Tibial artery (tissue), 4 donors: ENCODE measurements at regions not wholly inside any gene's neighbourhood (a gene's known extent, or its start where the extent isn't known, plus 50 kb on each side); places are given as distances from the start of the nearest gene placed in this dataset.

Experiments used
- DNase-seq, 2 donors: peaks; one replicate each; pipeline ENCODE4 v3.0.0-alpha.2; 2019
- H3K27ac ChIP-seq, 2 donors: fragments of 200-600 bp; sonication (generic) in 1 of 2; 1 replicate in 1 of 2; 2 replicates in 1 of 2; pipeline ENCODE4 v1.5.1; 2018 to 2019; ENCODE audit warnings: mild to moderate bottlenecking in 1 of 2
- H3K27me3 ChIP-seq, 2 donors: fragments of 200-600 bp; sonication (generic) in 1 of 2; one replicate each; pipeline versions ENCODE4 v1.5.1 to v1.6.0; 2016 to 2019
- H3K36me3 ChIP-seq, 3 donors: fragments of 200-600 bp; sonication (generic) in 2 of 3; one replicate each; pipeline ENCODE4 v1.5.1; 2016 to 2019; ENCODE audit warnings: mild to moderate bottlenecking in 2 of 3
- H3K4me1 ChIP-seq, 4 donors: fragments of 200-600 bp; sonication (generic) in 2 of 4; 1 replicate in 3 of 4; 2 replicates in 1 of 4; pipeline ENCODE4 v1.5.1; 2016 to 2019
- H3K4me3 ChIP-seq, 2 donors: fragments of 200-600 bp; sonication (generic) in 1 of 2; 1 replicate in 1 of 2; 2 replicates in 1 of 2; pipeline ENCODE4 v1.5.1; 2018 to 2019; ENCODE audit warnings: mild to moderate bottlenecking in 2 of 2
- H3K9me3 ChIP-seq, 3 donors: fragments of 200-600 bp; sonication (generic) in 1 of 3; one replicate each; pipeline ENCODE4 v1.5.1; 2016 to 2019
- intact Hi-C: fragments of 100-400 bp; cut with DNase I; formaldehyde crosslinking; loops from one replicate; pipeline ENCODE4 v1.15.0; 2023; ENCODE audit warnings: low total_unique reads
- TF ChIP-seq, protein P1 (sequence below), 2 experiments: fragments of 200-600 bp in 1 of 2; fragments of 450-650 bp in 1 of 2; IDR thresholded peaks; one replicate each; pipeline ENCODE4 v1.5.1; 2017 to 2019; ENCODE audit warnings: antibody characterized with exemption in 2 of 2, mild to moderate bottlenecking in 1 of 2, moderate library complexity in 1 of 2

DNA sequence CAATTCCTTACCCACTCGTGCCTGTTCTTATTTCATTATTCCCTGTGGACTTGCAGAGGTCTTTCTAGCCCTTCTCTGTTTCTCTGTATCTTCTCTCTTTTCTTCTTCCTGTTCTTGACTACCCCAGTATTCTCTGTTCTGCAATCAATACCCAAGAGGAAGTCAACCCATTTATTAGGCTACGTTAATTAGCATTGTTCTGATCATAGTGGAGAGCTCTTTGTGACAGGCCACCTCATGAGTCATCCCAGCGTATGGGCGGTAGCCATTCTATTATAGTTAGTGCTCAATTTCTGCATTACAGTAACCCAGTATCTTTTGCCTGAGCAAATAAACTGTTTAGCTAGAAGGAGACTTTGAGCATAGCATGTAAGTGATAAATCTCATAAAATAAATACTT, 259.5 kb upstream of the GRM7 start:
- H3K4me3 ChIP-seq, result no peak overlapping the region
- TF ChIP-seq, protein P1, sequence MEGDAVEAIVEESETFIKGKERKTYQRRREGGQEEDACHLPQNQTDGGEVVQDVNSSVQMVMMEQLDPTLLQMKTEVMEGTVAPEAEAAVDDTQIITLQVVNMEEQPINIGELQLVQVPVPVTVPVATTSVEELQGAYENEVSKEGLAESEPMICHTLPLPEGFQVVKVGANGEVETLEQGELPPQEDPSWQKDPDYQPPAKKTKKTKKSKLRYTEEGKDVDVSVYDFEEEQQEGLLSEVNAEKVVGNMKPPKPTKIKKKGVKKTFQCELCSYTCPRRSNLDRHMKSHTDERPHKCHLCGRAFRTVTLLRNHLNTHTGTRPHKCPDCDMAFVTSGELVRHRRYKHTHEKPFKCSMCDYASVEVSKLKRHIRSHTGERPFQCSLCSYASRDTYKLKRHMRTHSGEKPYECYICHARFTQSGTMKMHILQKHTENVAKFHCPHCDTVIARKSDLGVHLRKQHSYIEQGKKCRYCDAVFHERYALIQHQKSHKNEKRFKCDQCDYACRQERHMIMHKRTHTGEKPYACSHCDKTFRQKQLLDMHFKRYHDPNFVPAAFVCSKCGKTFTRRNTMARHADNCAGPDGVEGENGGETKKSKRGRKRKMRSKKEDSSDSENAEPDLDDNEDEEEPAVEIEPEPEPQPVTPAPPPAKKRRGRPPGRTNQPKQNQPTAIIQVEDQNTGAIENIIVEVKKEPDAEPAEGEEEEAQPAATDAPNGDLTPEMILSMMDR (IDR thresholded peaks at IDR 0.05), result no peak
- intact Hi-C loops, result no loop called here
- DNase-seq, result no peak
- no peaks in the 10 kb centered on the region for H3K27me3 ChIP-seq
- no peak overlapping the region for H3K27ac ChIP-seq
- H3K36me3 ChIP-seq, result no peaks in the 10 kb centered on the region
- H3K9me3 ChIP-seq, result no peaks in the 10 kb centered on the region
- no peaks in the 10 kb centered on the region for H3K4me1 ChIP-seq

DNA sequence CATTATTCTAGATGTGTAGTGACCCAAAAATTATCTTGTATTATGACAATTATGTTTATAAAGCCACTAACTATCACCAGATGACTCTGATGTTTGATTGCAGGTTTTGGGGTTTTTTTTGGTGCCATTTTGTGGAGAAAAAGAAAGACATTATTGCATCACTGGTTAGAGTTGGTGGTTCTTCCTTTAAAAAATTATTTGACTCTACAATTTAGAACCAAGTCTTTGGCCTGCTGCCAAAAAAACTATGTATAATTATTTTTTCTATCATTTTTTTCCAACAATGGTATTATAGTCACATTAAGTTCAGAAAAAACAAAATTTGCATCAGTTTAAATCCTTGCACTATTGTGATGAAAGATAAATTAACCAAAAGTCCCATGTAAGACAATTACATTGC, 258.6 kb upstream of the GRM7 start:
- H3K4me3 ChIP-seq, result no peak overlapping the region
- H3K4me1 ChIP-seq, result no peaks in the 10 kb centered on the region
- TF ChIP-seq, protein P1 (IDR thresholded peaks at IDR 0.05), result no peak
- no peaks in the 10 kb centered on the region for H3K9me3 ChIP-seq
- no peaks in the 10 kb centered on the region for H3K36me3 ChIP-seq
- no peak for DNase-seq
- H3K27ac ChIP-seq, result no peak overlapping the region
- intact Hi-C loops, result no loop called here
- no peaks in the 10 kb centered on the region for H3K27me3 ChIP-seq

DNA sequence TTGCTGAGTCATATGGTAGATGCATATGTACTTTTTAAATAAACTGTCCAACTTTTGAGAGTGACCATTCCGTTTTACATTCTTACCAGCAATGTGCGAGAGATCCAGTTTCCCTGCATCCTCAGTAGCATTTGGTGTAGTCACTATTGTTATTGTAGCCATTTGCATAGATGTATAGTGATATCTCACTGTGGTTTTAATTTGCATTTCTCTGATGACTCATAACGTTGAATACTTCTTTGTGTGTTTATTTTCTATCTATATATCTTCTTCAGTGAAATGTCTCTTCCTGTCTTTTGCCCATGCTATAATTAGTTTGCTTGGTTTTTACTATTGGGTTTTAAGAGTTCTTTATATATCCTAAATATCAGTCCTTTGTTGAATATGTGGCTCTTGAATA, 255.7 kb upstream of the GRM7 start:
- DNase-seq, result no peak
- H3K27me3 ChIP-seq, result no peaks in the 10 kb centered on the region
- TF ChIP-seq, protein P1 (IDR thresholded peaks at IDR 0.05), result no peak
- H3K4me1 ChIP-seq, result no peaks in the 10 kb centered on the region
- H3K9me3 ChIP-seq, result no peaks in the 10 kb centered on the region
- no peak overlapping the region for H3K27ac ChIP-seq
- intact Hi-C loops, result no loop called here
- no peak overlapping the region for H3K4me3 ChIP-seq
- H3K36me3 ChIP-seq, result no peaks in the 10 kb centered on the region

DNA sequence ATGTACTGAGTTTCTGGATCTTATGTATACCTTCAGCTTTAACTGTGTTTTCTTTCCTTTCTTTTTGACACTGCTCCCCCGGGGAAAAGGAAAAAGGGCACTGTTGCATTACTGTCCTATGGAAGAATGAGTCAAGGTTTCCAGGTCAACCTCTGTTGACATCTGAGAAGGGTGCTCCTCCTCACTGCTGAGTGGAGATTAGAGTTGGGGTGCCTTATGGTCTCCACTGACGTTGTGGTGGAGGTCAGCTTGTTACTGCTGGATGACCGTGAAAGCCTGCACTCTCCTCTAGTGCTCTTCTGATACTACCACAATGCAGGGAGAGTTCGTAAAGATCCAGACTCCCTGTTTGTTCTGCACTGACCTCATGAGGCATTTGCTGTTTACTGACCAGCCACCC, 252.1 kb upstream of the GRM7 start:
- Histone ChIP-seq H3K36me3 (no peaks in the 10 kb centered on the region), H3K4me3 (no peak overlapping the region), H3K27ac (no peak overlapping the region), H3K27me3 (no peaks in the 10 kb centered on the region), H3K4me1 (no peaks in the 10 kb centered on the region), H3K9me3 (no peaks in the 10 kb centered on the region)
- intact Hi-C loops, result no loop called here
- TF ChIP-seq, protein P1 (IDR thresholded peaks at IDR 0.05), result no peak
- DNase-seq, result no peak

DNA sequence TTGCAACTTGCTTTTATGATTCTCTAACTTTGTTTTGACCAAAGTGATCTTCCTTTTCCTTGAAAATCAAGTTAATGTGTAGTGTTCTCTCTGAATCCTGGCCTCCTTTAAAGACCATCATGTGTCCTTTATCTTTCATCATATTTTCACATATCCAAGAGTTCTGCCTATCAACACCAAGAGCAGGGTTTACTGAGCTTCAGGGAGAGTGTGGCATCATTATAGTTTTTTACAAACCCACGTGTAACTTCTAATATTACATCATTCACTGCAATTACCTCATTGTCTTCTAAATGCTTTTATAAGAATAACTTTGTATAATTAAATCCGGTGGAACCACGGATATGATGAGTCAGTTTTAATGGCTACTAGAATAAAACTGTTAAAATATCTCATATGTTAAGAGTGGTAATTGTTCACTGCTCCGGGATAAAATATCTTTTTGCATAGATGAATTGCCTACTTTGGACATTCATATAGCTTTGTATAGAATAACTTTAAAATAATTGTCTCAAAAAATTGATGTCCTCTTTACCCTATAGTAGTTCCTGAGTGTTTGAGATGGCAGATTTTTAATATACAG, 248.8 kb upstream of the GRM7 start:
- no peak for DNase-seq
- intact Hi-C loops, result no loop called here
- H3K27me3 ChIP-seq, result no peaks in the 10 kb centered on the region
- H3K9me3 ChIP-seq, result no peaks in the 10 kb centered on the region
- no peak overlapping the region for H3K4me3 ChIP-seq
- no peaks in the 10 kb centered on the region for H3K36me3 ChIP-seq
- H3K27ac ChIP-seq, result no peak overlapping the region
- TF ChIP-seq, protein P1 (IDR thresholded peaks at IDR 0.05), result no peak
- no peaks in the 10 kb centered on the region for H3K4me1 ChIP-seq

DNA sequence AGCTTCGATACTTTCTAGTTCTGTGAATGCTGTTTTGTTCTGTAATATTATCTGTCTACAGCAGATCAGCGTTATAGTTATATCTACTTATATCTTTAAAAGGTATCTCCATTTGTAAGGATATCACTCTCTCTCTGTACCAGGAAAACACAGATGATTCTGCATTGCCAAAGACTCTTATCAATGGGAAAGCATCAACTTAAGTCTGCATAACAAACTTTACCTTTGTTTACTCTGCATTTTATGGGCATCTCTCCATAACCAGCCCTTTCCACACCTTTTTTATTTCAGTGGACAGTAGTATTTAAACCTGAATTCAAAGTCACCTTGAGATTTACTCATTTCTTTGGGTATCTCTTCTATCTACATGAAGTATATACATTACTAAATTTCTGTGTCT, 238.7 kb upstream of the GRM7 start:
- no peaks in the 10 kb centered on the region for H3K27me3 ChIP-seq
- H3K9me3 ChIP-seq, result no peaks in the 10 kb centered on the region
- H3K4me3 ChIP-seq, result no peak overlapping the region
- no peaks in the 10 kb centered on the region for H3K4me1 ChIP-seq
- H3K27ac ChIP-seq, result no peak overlapping the region
- intact Hi-C loops, result no loop called here
- H3K36me3 ChIP-seq, result no peaks in the 10 kb centered on the region
- DNase-seq, result no peak
- TF ChIP-seq, protein P1 (IDR thresholded peaks at IDR 0.05), result no peak
